Endothelial cell of umbilical vein (primary cell): ENCODE measurements at regions not wholly inside any gene's neighbourhood (a gene's known extent, or its start where the extent isn't known, plus 50 kb on each side); places are given as distances from the start of the nearest gene placed in this dataset.

Experiments
- BruUV-seq: library from RNA; stranded (reverse); fragments of 400-500 nt; replicated peaks from 2 replicates; lab custom pipeline; 2021; lab: Mats Ljungman, UMichigan
- CTCF ChIA-PET: fragments of 300-600, 350-600 bp; sonication (Branson Sonifier 250); formaldehyde crosslinking; loops from one replicate; lab custom pipeline; 2021; ENCODE audit warnings: antibody characterized with exemption, inconsistent platforms; lab: Charles Lee
- POLR2A ChIA-PET: fragments of 300-600, 350-600 bp; sonication (Branson Sonifier 250); formaldehyde crosslinking; loops from one replicate; lab custom pipeline; 2021; ENCODE audit warnings: antibody characterized with exemption, inconsistent platforms; lab: Charles Lee
- DNase-seq: peaks from one replicate; pipeline ENCODE4 v3.0.0-alpha.2; 2011; ENCODE audit warnings: low read depth, low spot score
- FAIRE-seq: peaks from 2 replicates; lab custom pipeline; 2011; peaks lifted over from hg19 to GRCh38; lab: Jason Lieb, UNC
- H2AFZ ChIP-seq: 2 replicates; pipeline ENCODE4 v1.6.0; 2012; ENCODE audit warnings: low read depth, low read length, control low read depth, inconsistent platforms
- H3K27ac ChIP-seq: 2 replicates; pipeline ENCODE4 v1.5.1; 2011; ENCODE audit warnings: low read depth, mild to moderate bottlenecking, control low read depth, low read length, moderate library complexity; ENCODE audit not compliant: insufficient read depth
- H3K27me3 ChIP-seq, 2 experiments: 2 replicates each; pipeline versions ENCODE4 v1.6.0 to v1.6.1; 2011; ENCODE audit warnings: low read length in 2 of 2, mixed read lengths in 1 of 2; ENCODE audit not compliant: control insufficient read depth in 2 of 2, insufficient read depth in 2 of 2
- H3K36me3 ChIP-seq, 2 experiments: 2 replicates in 1 of 2; 3 replicates in 1 of 2; pipeline ENCODE4 v1.5.1; 2011; ENCODE audit warnings: low read length in 2 of 2, mild to moderate bottlenecking in 1 of 2, moderate library complexity in 1 of 2; ENCODE audit not compliant: control insufficient read depth in 2 of 2, insufficient read depth in 2 of 2; ENCODE audit errors: extremely low read depth in 1 of 2
- H3K4me1 ChIP-seq: 3 replicates; pipeline ENCODE4 v1.5.1; 2011; ENCODE audit warnings: mild to moderate bottlenecking, low read length; ENCODE audit not compliant: control insufficient read depth, insufficient read depth; ENCODE audit errors: extremely low read depth
- H3K4me2 ChIP-seq: 2 replicates; pipeline ENCODE4 v1.6.1; 2011; ENCODE audit warnings: low read length, control low read depth, mixed read lengths; ENCODE audit not compliant: insufficient read depth
- H3K4me3 ChIP-seq, 3 experiments: fragments of 200-600 bp in 1 of 3; sonication (generic), shearing (Covaris generic) in 1 of 3; replicated peaks in 1 of 3; 2 replicates each; pipeline ENCODE4 v1.5.1; 2011 to 2016; ENCODE audit warnings: control low read depth in 3 of 3, low read length in 3 of 3, mild to moderate bottlenecking in 2 of 3, inconsistent platforms in 1 of 3, low read depth in 1 of 3, moderate library complexity in 1 of 3; ENCODE audit not compliant: insufficient read depth in 1 of 3
- H3K79me2 ChIP-seq: 2 replicates; pipeline ENCODE4 v1.6.0; 2012; ENCODE audit warnings: low read length, inconsistent platforms; ENCODE audit not compliant: control insufficient read depth, insufficient read depth
- H3K9ac ChIP-seq: replicated peaks from 2 replicates; pipeline ENCODE3; 2011; ENCODE audit warnings: low read length, control low read depth; ENCODE audit not compliant: insufficient read depth; ENCODE audit errors: extremely low read depth
- H3K9me1 ChIP-seq: replicated peaks from 3 replicates; pipeline ENCODE4 v1.6.0; 2011; ENCODE audit warnings: mild to moderate bottlenecking, low read length; ENCODE audit not compliant: control insufficient read depth, insufficient read depth; ENCODE audit errors: extremely low read depth
- H3K9me3 ChIP-seq: replicated peaks from 2 replicates; pipeline ENCODE4 v1.5.1; 2012; ENCODE audit warnings: low read length, inconsistent platforms; ENCODE audit not compliant: control insufficient read depth, insufficient read depth
- H4K20me1 ChIP-seq: replicated peaks from 2 replicates; pipeline ENCODE3; 2011; ENCODE audit warnings: mild to moderate bottlenecking, low read length; ENCODE audit not compliant: control insufficient read depth, insufficient read depth; ENCODE audit errors: extremely low read depth
- CTCF ChIP-seq, 2 donors: IDR thresholded peaks; 1 replicate in 1 of 2; 2 replicates in 1 of 2; pipeline ENCODE4 v1.5.1; 2011; ENCODE audit warnings: low read length in 2 of 2, mild to moderate bottlenecking in 2 of 2, moderate library complexity in 2 of 2, control low read depth in 1 of 2, inconsistent platforms in 1 of 2, low read depth in 1 of 2; ENCODE audit not compliant: insufficient read depth in 1 of 2; ENCODE audit errors: extremely low read depth in 1 of 2
- EZH2 ChIP-seq: IDR thresholded peaks from 2 replicates; pipeline ENCODE4 v1.6.1; 2012; ENCODE audit warnings: borderline replicate concordance, low read depth, mild to moderate bottlenecking, moderate library complexity, low read length, inconsistent platforms; ENCODE audit not compliant: severe bottlenecking
- FOS ChIP-seq: IDR thresholded peaks from 2 replicates; pipeline ENCODE4 v1.6.1; 2011; ENCODE audit warnings: mild to moderate bottlenecking, low read length, moderate library complexity, borderline replicate concordance; ENCODE audit not compliant: insufficient read depth
- GATA2 ChIP-seq: IDR thresholded peaks from 2 replicates; pipeline ENCODE4 v1.7.0; 2011; ENCODE audit warnings: low read depth, mild to moderate bottlenecking, moderate library complexity, mixed read lengths, low read length; ENCODE audit not compliant: insufficient read length, insufficient read depth
- JUN ChIP-seq: IDR thresholded peaks from 2 replicates; pipeline ENCODE4 v1.6.1; 2011; ENCODE audit warnings: borderline replicate concordance, low read depth; ENCODE audit not compliant: insufficient read length, insufficient read depth
- MAX ChIP-seq: IDR thresholded peaks from 2 replicates; pipeline ENCODE4 v1.6.1; 2011; ENCODE audit not compliant: insufficient read depth, insufficient read length
- MYC ChIP-seq: IDR thresholded peaks from one replicate; pipeline ENCODE4 v1.6.1; 2011; ENCODE audit warnings: mild to moderate bottlenecking, low read depth, low read length
- POLR2A ChIP-seq: IDR thresholded peaks from 2 replicates; pipeline ENCODE4 v1.6.1; 2012; ENCODE audit warnings: low read depth, mild to moderate bottlenecking, control low read depth, low read length
- POLR2AphosphoS5 ChIP-seq: IDR thresholded peaks from 2 replicates; pipeline ENCODE4 v1.6.1; 2012; ENCODE audit warnings: low read depth, mild to moderate bottlenecking, control low read depth, low read length, moderate library complexity; ENCODE audit not compliant: insufficient read depth
- dilution Hi-C: fragments of 300-500 bp; cut with MboI; formaldehyde crosslinking; loops from one replicate; pipeline ENCODE4 v1.15.0; 2019; ENCODE audit warnings: low sequenced_read_pairs; ENCODE audit not compliant: extremely low pct_ligation_motif_present
- intact Hi-C: fragments of 100-400 bp; cut with micrococcal nuclease; formaldehyde crosslinking; loops from one replicate; pipeline ENCODE4 v1.10.0; 2022

- H3K36me3 ChIP-seq = no peaks in the 10 kb centered on the region
- no peaks in the 10 kb centered on the region for H3K9me3 ChIP-seq
These were observed 363.0 kb downstream of the SH2D4B start for GRCh38 chr10:80900661-80901060.

More at GRCh38 chr10:80900661-80901060, 363.0 kb downstream of the SH2D4B start:
- H3K9me1 ChIP-seq = no peaks in the 10 kb centered on the region
- DNase-seq (no peak), FAIRE-seq (no peak)
- no peaks in the 10 kb centered on the region for H3K27me3 ChIP-seq
- no peaks in the 10 kb centered on the region for H3K4me1 ChIP-seq
- dilution Hi-C loops (no loop called here), intact Hi-C loops (no loop called here)
- no TSS peak for BruUV-seq
- H4K20me1 ChIP-seq = no peaks in the 10 kb centered on the region
- H3K4me2 ChIP-seq = no peak overlapping the region
- CTCF ChIA-PET = no interaction called here
- H3K9ac ChIP-seq = no peak overlapping the region
- no peak overlapping the region for H3K4me3 ChIP-seq
- TF ChIP-seq POLR2A (no peak), EZH2 (no peak), JUN (no peak), MYC (no peak), CTCF (IDR thresholded peaks at IDR 0.05; ENCODE audit: extremely low read depth in 1 of 2, insufficient read depth in 1 of 2, low read depth in 1 of 2, low read length in 2 of 2) (no peak), MAX (no peak), GATA2 (no peak), FOS (no peak), POLR2AphosphoS5 (no peak)
- no peak overlapping the region for H3K27ac ChIP-seq
- H3K79me2 ChIP-seq = no peaks in the 10 kb centered on the region
- no peak overlapping the region for H2AFZ ChIP-seq
- POLR2A ChIA-PET = no interaction called here
